ENCODE measurements at regions not wholly inside any gene's neighbourhood (a gene's known extent, or its start where the extent isn't known, plus 50 kb on each side); places are given as distances from the start of the nearest gene placed in this dataset.

GRCh38 chr1:106319612-106320011 lies 736.9 kb upstream of the PRMT6 start:
- TF ChIP-seq ZNF384 (IDR thresholded peaks at IDR 0.05; ENCODE audit: borderline replicate concordance, low read depth, low read length) (no peak), POLR2AphosphoS5 (IDR thresholded peaks at IDR 0.05; ENCODE audit: low read length) (no peak), POLR2A (IDR thresholded peaks at IDR 0.05; ENCODE audit: low read depth, low read length) (no peak), CTCF (IDR thresholded peaks at IDR 0.05 in 2 of 3, conservative IDR thresholded peaks at IDR 0.05 in 1 of 3; ENCODE audit: control insufficient read depth in 2 of 3, extremely low read depth in 1 of 3, insufficient read depth in 1 of 3, low read depth in 3 of 3, low read length in 3 of 3) (no peak), EZH2 (IDR thresholded peaks at IDR 0.05; ENCODE audit: borderline replicate concordance, control insufficient read depth, low read depth, low read length) (no peak), ASH2L (IDR thresholded peaks at IDR 0.05; ENCODE audit: borderline replicate concordance, low read depth) (no peak), STAT1 (conservative IDR thresholded peaks at IDR 0.05) (no peak)
- TF ChIP-seq, protein P1, sequence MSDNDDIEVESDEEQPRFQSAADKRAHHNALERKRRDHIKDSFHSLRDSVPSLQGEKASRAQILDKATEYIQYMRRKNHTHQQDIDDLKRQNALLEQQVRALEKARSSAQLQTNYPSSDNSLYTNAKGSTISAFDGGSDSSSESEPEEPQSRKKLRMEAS (IDR thresholded peaks at IDR 0.05; ENCODE audit: low read depth, low read length): no peak

All from GM12878 (cell line).